ENCODE measurements at regions not wholly inside any gene's neighbourhood (a gene's known extent, or its start where the extent isn't known, plus 50 kb on each side); places are given as distances from the start of the nearest gene placed in this dataset.

DNA sequence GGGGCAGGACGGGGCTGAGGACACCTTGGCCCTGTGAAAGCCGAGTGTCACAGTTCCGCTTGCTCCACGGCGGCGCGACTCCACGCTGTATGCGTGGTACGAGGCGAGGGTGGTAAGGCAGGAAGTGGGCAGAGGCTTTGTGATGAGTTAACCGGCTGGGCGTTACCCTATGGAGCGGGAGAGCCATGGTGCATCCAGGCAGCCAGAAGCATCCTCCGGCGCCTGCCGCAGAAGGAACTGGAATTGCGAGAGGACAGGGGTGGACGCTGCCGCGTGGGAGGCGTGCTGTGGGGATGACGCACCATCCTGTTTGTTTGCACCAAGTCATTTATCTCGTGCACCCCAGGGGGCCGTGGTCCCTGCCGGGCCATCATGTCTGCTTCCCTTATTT is 643.9 kb downstream of the BRD1 start (continued):
- TF ChIP-seq ZNF619 (CRISPR knock-in tag; IDR thresholded peaks at IDR 0.05) (no peak), SATB2 (CRISPR knock-in tag; IDR thresholded peaks at IDR 0.05) (no peak), SMARCE1 (IDR thresholded peaks at IDR 0.05; ENCODE audit: borderline replicate concordance) (no peak), ZNF552 (CRISPR knock-in tag; IDR thresholded peaks at IDR 0.05; ENCODE audit: borderline replicate concordance) (no peak), AGO2 (optimal IDR thresholded peaks at IDR 0.05; ENCODE audit: low read depth, low read length) (no peak), HBP1 (CRISPR knock-in tag; IDR thresholded peaks at IDR 0.05; ENCODE audit: low read depth) (no peak), MIER2 (CRISPR knock-in tag; IDR thresholded peaks at IDR 0.05) (no peak), ZKSCAN8 (CRISPR knock-in tag; IDR thresholded peaks at IDR 0.05; ENCODE audit: borderline replicate concordance) (no peak)
- TF ChIP-seq, protein P1, sequence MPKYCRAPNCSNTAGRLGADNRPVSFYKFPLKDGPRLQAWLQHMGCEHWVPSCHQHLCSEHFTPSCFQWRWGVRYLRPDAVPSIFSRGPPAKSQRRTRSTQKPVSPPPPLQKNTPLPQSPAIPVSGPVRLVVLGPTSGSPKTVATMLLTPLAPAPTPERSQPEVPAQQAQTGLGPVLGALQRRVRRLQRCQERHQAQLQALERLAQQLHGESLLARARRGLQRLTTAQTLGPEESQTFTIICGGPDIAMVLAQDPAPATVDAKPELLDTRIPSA (CRISPR knock-in tag; IDR thresholded peaks at IDR 0.05; ENCODE audit: borderline replicate concordance), result no peak

DNA sequence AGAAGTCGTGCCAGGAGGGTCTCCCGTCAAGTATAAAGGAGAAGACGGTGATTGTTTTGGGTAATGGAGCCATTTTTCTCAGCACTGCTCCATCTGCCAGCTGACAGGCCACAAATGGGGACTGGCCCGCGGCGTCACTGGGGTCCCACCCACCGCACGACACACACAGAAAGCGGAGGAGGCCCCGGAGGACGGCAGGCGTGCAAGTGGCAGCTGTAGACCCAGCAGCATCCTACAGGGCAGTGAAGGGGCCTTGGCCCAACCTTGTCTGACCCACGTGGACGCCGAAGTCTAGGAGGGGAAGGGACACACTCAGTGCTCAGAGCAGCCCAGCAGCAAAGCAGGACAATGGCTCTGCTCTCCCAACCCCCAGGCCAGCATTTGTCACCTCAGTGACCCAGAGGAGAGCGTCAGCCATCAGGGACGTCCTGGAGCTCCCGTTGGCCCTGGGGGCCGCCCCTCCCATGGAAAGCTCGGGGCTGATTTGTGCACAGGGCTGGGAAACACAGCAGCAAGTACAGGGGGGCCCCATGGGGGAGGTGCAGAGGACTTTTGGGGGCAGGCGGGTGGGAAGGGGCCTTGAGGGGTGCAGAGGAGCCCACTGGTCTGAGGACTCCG is 644.4 kb downstream of the BRD1 start:
- H3K4me3 ChIP-seq (replicated peaks in 1 of 3; ENCODE audit: insufficient read depth in 1 of 3, low read depth in 2 of 3, low read length in 3 of 3), result no peak overlapping the region
- no peak overlapping the region for H3K27ac ChIP-seq (ENCODE audit: extremely low read length, insufficient read depth, low read length)
- peaks cover 5% of the 10 kb centered on the region; the same call in 1 of the 2 replicates for H3K9me3 ChIP-seq (ENCODE audit: low read length)
- no peaks in the 10 kb centered on the region for H3K36me3 ChIP-seq (replicated peaks in 1 of 2; ENCODE audit: control insufficient read depth in 1 of 2, insufficient read depth in 2 of 2, low read length in 2 of 2)
- peaks cover 21% of the 10 kb centered on the region for H3K4me1 ChIP-seq (ENCODE audit: insufficient read depth, low read length)
- FAIRE-seq, result no peak
- no TSS peak for BruUV-seq (replicated peaks)
- peaks cover 1 to 13% of the 10 kb centered on the region in 2 experiments; a peak in 3 of 5 replicates for H3K27me3 ChIP-seq (ENCODE audit: control insufficient read depth in 1 of 2, insufficient read depth in 2 of 2, low read length in 2 of 2)
- WGBS (ENCODE audit: low lambda C conversion rate), result 72% methylated on average over 16 of the region's 22 CpGs
- ChIA-PET POLR2A (no interaction called here), CTCF (ENCODE audit: low intra/inter-chr PET ratio, low total read pairs) (no interaction called here)
- TF ChIP-seq ERF (CRISPR knock-in tag; IDR thresholded peaks at IDR 0.05), result no peak
- no peak for TF ChIP-seq RBFOX2 (IDR thresholded peaks at IDR 0.05; ENCODE audit: low read depth, low read length)
- TF ChIP-seq ZNF883 (CRISPR knock-in tag; IDR thresholded peaks at IDR 0.05; ENCODE audit: not compliant biosample characterization), result no peak
- no peak for TF ChIP-seq ZNF205 (CRISPR knock-in tag; IDR thresholded peaks at IDR 0.05)
- TF ChIP-seq, protein P2, sequence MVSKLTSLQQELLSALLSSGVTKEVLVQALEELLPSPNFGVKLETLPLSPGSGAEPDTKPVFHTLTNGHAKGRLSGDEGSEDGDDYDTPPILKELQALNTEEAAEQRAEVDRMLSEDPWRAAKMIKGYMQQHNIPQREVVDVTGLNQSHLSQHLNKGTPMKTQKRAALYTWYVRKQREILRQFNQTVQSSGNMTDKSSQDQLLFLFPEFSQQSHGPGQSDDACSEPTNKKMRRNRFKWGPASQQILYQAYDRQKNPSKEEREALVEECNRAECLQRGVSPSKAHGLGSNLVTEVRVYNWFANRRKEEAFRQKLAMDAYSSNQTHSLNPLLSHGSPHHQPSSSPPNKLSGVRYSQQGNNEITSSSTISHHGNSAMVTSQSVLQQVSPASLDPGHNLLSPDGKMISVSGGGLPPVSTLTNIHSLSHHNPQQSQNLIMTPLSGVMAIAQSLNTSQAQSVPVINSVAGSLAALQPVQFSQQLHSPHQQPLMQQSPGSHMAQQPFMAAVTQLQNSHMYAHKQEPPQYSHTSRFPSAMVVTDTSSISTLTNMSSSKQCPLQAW (CRISPR knock-in tag; IDR thresholded peaks at IDR 0.05), result no peak
- TF ChIP-seq NR2F1 (CRISPR knock-in tag; IDR thresholded peaks at IDR 0.05), result no peak
- no peak for TF ChIP-seq RCOR2 (CRISPR knock-in tag; IDR thresholded peaks at IDR 0.05)
- no peak for TF ChIP-seq ZEB1 (IDR thresholded peaks at IDR 0.05; ENCODE audit: insufficient replicate concordance, low read depth)
- TF ChIP-seq MXI1 (IDR thresholded peaks at IDR 0.05; ENCODE audit: borderline replicate concordance, low read depth, low read length), result no peak
- no peak for TF ChIP-seq RBM22 (optimal IDR thresholded peaks at IDR 0.05; ENCODE audit: low read length)
- no peak for TF ChIP-seq KMT2B (CRISPR knock-in tag; IDR thresholded peaks at IDR 0.05)
- no peak for TF ChIP-seq SMARCE1 (IDR thresholded peaks at IDR 0.05; ENCODE audit: borderline replicate concordance)
- no peak for TF ChIP-seq TCF7L2 (IDR thresholded peaks at IDR 0.05; ENCODE audit: low read depth, low read length)
- ATAC-seq, result no peak
- H3K79me2 ChIP-seq (ENCODE audit: insufficient read depth, low read length), result no peaks in the 10 kb centered on the region
- no peak overlapping the region for H3K9ac ChIP-seq (ENCODE audit: insufficient read depth, low read depth, low read length)
- no peak overlapping the region for H3K4me2 ChIP-seq (ENCODE audit: low read depth, low read length)
- in situ Hi-C loops (cut with HindIII; ENCODE audit: extremely low pct_ligation_motif_present, low pct_unique_long_range_greater_than_20kb) (no loop called here), intact Hi-C loops (cut with micrococcal nuclease; ENCODE audit: unreplicated experiment) (no loop called here)
- no peak overlapping the region for H2AFZ ChIP-seq (ENCODE audit: low read length)
- no peak for DNase-seq (ENCODE audit: low spot score)
- no peaks in the 10 kb centered on the region for H4K20me1 ChIP-seq (ENCODE audit: insufficient read depth, low read length)

All from HepG2 (cell line).